ENCODE measurements at regions not wholly inside any gene's neighbourhood (a gene's known extent, or its start where the extent isn't known, plus 50 kb on each side); places are given as distances from the start of the nearest gene placed in this dataset.

GRCh38 chr11:134794192-134794591 is 382.1 kb upstream of the B3GAT1 start:
- no peak for TF ChIP-seq CTCF (IDR thresholded peaks at IDR 0.05)
- TF ChIP-seq EZH2 (IDR thresholded peaks at IDR 0.05; ENCODE audit: borderline replicate concordance, insufficient read depth, low read depth, low read length, poor library complexity, severe bottlenecking) = no peak
